GM23338 (cell line): ENCODE measurements at regions not wholly inside any gene's neighbourhood (a gene's known extent, or its start where the extent isn't known, plus 50 kb on each side); places are given as distances from the start of the nearest gene placed in this dataset.

Experiments used
- ATAC-seq: fragments of 200-7000 bp; cut with Tn5 transposase; 3 replicates; pipeline ENCODE4 v1.9.1; 2020
- DNase-seq: peaks from one replicate; pipeline ENCODE4 v3.0.0-alpha.2; 2015; ENCODE audit warnings: low spot score
- H2AFZ ChIP-seq: fragments of 200-600 bp; sonication (generic); 2 replicates; pipeline ENCODE4 v1.8.0; 2016; ENCODE audit warnings: antibody characterized with exemption, mild to moderate bottlenecking, moderate library complexity
- H3F3A ChIP-seq: fragments of 200-600 bp; sonication (generic); replicated peaks from 2 replicates; pipeline ENCODE4 v1.8.0; 2017; ENCODE audit warnings: antibody characterized with exemption, mixed run types, low read depth
- H3K27ac ChIP-seq: fragments of 200-600 bp; sonication (generic); 2 replicates; pipeline ENCODE4 v1.6.1; 2016; ENCODE audit warnings: low read depth
- H3K27me3 ChIP-seq: fragments of 200-600 bp; sonication (generic); 2 replicates; pipeline ENCODE4 v1.8.0; 2016; ENCODE audit warnings: mild to moderate bottlenecking, mixed run types, moderate library complexity; ENCODE audit not compliant: insufficient read depth
- H3K36me3 ChIP-seq: fragments of 200-600 bp; sonication (generic); 2 replicates; pipeline ENCODE4 v1.8.0; 2016; ENCODE audit warnings: mild to moderate bottlenecking; ENCODE audit not compliant: insufficient read depth
- H3K4me1 ChIP-seq: fragments of 200-600 bp; sonication (generic); 2 replicates; pipeline ENCODE4 v1.8.0; 2016; ENCODE audit warnings: mild to moderate bottlenecking, moderate library complexity; ENCODE audit not compliant: insufficient read depth
- H3K4me2 ChIP-seq: fragments of 200-600 bp; sonication (generic); 2 replicates; pipeline ENCODE4 v1.7.1; 2017; ENCODE audit warnings: mixed run types
- H3K4me3 ChIP-seq: fragments of 200-600 bp; sonication (generic); 2 replicates; pipeline ENCODE4 v1.6.1; 2016; ENCODE audit warnings: mixed run types
- H3K79me2 ChIP-seq: fragments of 200-600 bp; sonication (generic); replicated peaks from 2 replicates; pipeline ENCODE4 v1.8.0; 2017; ENCODE audit warnings: mild to moderate bottlenecking; ENCODE audit not compliant: insufficient read depth
- H3K9me2 ChIP-seq: fragments of 200-600 bp; sonication (generic); 2 replicates; pipeline ENCODE4 v1.8.0; 2017; ENCODE audit not compliant: insufficient read depth
- H4K20me1 ChIP-seq: fragments of 200-600 bp; sonication (generic); replicated peaks from 2 replicates; pipeline ENCODE4 v1.8.0; 2017; ENCODE audit warnings: mild to moderate bottlenecking; ENCODE audit not compliant: insufficient read depth
- H3K27ac Mint-ChIP-seq: 2 replicates; pipeline ENCODE4 v1.8.0; 2020; ENCODE audit warnings: inconsistent platforms, mild to moderate bottlenecking, moderate library complexity, mixed read lengths
- H3K27me3 Mint-ChIP-seq: 3 replicates; pipeline ENCODE4 v1.8.0; 2022; ENCODE audit warnings: low read depth, mild to moderate bottlenecking, moderate library complexity, mixed read lengths, inconsistent platforms; ENCODE audit not compliant: insufficient read depth, poor library complexity
- H3K36me3 Mint-ChIP-seq: 3 replicates; pipeline ENCODE4 v1.8.0; 2021; ENCODE audit warnings: low read depth, mild to moderate bottlenecking, inconsistent platforms, moderate library complexity, mixed read lengths
- H3K4me1 Mint-ChIP-seq: 3 replicates; pipeline ENCODE4 v1.8.0; 2020; ENCODE audit warnings: mild to moderate bottlenecking, inconsistent platforms, mixed read lengths
- H3K4me3 Mint-ChIP-seq: 3 replicates; pipeline ENCODE4 v1.8.0; 2021; ENCODE audit warnings: moderate library complexity, mild to moderate bottlenecking, inconsistent platforms, mixed read lengths
- H3K9me3 Mint-ChIP-seq: 3 replicates; pipeline ENCODE4 v1.8.0; 2020; ENCODE audit warnings: moderate library complexity, mild to moderate bottlenecking, inconsistent platforms, mixed read lengths
- CREB1 ChIP-seq: fragments of 250-450 bp; sonication (Bioruptor Pico); IDR thresholded peaks from 2 replicates; pipeline ENCODE4 v1.5.0; 2020; ENCODE audit warnings: low read depth, mild to moderate bottlenecking, moderate library complexity
- CTCF ChIP-seq, 2 experiments: fragments of 200-600 bp in 1 of 2; sonication (generic) in 1 of 2; conservative IDR thresholded peaks; 2 replicates each; pipeline versions ENCODE4 v1.5.1 to v1.6.1; 2016 to 2017; ENCODE audit warnings: antibody characterized with exemption in 2 of 2, low read depth in 2 of 2, mild to moderate bottlenecking in 2 of 2, moderate library complexity in 1 of 2
- JUNB ChIP-seq: IDR thresholded peaks from one replicate; pipeline ENCODE4 v1.6.1; 2016; ENCODE audit warnings: antibody characterized with exemption; ENCODE audit not compliant: unreplicated experiment
- ZNF462 ChIP-seq: fragments of 250-450 bp; sonication (Bioruptor Pico); IDR thresholded peaks from 2 replicates; pipeline ENCODE4 v1.5.0; 2020; ENCODE audit warnings: mild to moderate bottlenecking, moderate library complexity

GRCh38 chr9:7982907-7983306, 183.3 kb upstream of the DMAC1 start:
- no peaks in the 10 kb centered on the region for H3K36me3 ChIP-seq
- peak overlapping the region; percentile 11; the same call in 1 of the 2 replicates for H3K27ac ChIP-seq
- 0 out of 2 replicates have a peak, but pooled peaks cover 3% of the 10 kb centered on the region for H3K9me2 ChIP-seq
- peak overlapping the region; percentile 4; the same call in 1 of the 2 replicates for H2AFZ ChIP-seq
- Mint-ChIP-seq H3K27ac (no peak overlapping the region), H3K9me3 (no peaks in the 10 kb centered on the region), H3K27me3 (peaks cover 1% of the 10 kb centered on the region), H3K36me3 (no peaks in the 10 kb centered on the region), H3K4me1 (peaks cover 31% of the 10 kb centered on the region), H3K4me3 (no peak overlapping the region)
- peak overlapping the region; percentile 46; the same call in 1 of the 2 replicates for H3K4me2 ChIP-seq
- H3K4me3 ChIP-seq: no peak overlapping the region
- ATAC-seq: peak; percentile 45
- H4K20me1 ChIP-seq: no peaks in the 10 kb centered on the region
- TF ChIP-seq ZNF462 (no peak), CTCF (conservative IDR thresholded peaks at IDR 0.05; ENCODE audit: low read depth in 2 of 2) (no peak)
- no peaks in the 10 kb centered on the region for H3F3A ChIP-seq
- no peaks in the 10 kb centered on the region for H3K27me3 ChIP-seq
- DNase-seq: no peak
- no peaks in the 10 kb centered on the region for H3K79me2 ChIP-seq
- H3K4me1 ChIP-seq: peaks cover 22% of the 10 kb centered on the region

- H3K27ac ChIP-seq: no peak overlapping the region
- no peak overlapping the region for H3K4me2 ChIP-seq
- H3K4me3 ChIP-seq: no peak overlapping the region
- H3K27ac Mint-ChIP-seq: no peak overlapping the region
- no peaks in the 10 kb centered on the region for H3F3A ChIP-seq
- DNase-seq (no peak), ATAC-seq (no peak)
- peaks cover 22% of the 10 kb centered on the region for H3K4me1 ChIP-seq
- no peaks in the 10 kb centered on the region for H4K20me1 ChIP-seq
- H2AFZ ChIP-seq: peak overlapping the region; percentile 89
- peaks cover 1% of the 10 kb centered on the region for H3K27me3 Mint-ChIP-seq
- no peaks in the 10 kb centered on the region for H3K27me3 ChIP-seq
- H3K9me3 Mint-ChIP-seq: no peaks in the 10 kb centered on the region
- no peak overlapping the region for H3K4me3 Mint-ChIP-seq
- H3K4me1 Mint-ChIP-seq: peaks cover 31% of the 10 kb centered on the region
- no peaks in the 10 kb centered on the region for H3K79me2 ChIP-seq
- 0 out of 2 replicates have a peak, but pooled peaks cover 3% of the 10 kb centered on the region for H3K9me2 ChIP-seq
- H3K36me3 ChIP-seq: no peaks in the 10 kb centered on the region
- no peaks in the 10 kb centered on the region for H3K36me3 Mint-ChIP-seq
- TF ChIP-seq CREB1 (CRISPR knock-in tag) (no peak), JUNB (no peak)
Observed at GRCh38 chr9:7980691-7981289, 181.2 kb upstream of the DMAC1 start.
